ENCODE measurements at regions not wholly inside any gene's neighbourhood (a gene's known extent, or its start where the extent isn't known, plus 50 kb on each side); places are given as distances from the start of the nearest gene placed in this dataset.

DNA sequence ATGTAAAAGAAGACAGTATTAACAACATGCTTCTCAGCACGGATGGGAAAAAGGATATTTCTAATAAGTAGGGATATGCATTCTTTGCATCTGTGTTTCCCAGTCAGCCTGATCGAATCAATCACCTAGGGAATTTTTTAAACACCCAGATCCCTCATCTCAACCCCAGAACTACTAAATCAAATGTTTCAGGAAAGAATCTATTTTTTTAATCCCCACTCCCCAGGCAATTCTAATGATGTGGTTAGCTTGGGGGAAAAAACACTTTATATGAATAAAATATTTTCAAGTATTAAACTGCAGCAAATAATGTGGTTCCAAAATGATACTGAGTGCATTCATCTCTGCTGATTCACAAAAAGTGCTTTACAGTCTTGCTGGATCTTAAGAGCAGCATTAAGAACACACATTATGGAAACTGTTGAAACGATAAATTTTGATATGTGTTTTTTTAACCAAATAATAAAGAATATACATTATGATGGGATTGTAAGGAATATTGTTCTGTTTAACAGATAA, 68.7 kb upstream of the GUCY1A1 start (continued):
- TF ChIP-seq, protein P1, sequence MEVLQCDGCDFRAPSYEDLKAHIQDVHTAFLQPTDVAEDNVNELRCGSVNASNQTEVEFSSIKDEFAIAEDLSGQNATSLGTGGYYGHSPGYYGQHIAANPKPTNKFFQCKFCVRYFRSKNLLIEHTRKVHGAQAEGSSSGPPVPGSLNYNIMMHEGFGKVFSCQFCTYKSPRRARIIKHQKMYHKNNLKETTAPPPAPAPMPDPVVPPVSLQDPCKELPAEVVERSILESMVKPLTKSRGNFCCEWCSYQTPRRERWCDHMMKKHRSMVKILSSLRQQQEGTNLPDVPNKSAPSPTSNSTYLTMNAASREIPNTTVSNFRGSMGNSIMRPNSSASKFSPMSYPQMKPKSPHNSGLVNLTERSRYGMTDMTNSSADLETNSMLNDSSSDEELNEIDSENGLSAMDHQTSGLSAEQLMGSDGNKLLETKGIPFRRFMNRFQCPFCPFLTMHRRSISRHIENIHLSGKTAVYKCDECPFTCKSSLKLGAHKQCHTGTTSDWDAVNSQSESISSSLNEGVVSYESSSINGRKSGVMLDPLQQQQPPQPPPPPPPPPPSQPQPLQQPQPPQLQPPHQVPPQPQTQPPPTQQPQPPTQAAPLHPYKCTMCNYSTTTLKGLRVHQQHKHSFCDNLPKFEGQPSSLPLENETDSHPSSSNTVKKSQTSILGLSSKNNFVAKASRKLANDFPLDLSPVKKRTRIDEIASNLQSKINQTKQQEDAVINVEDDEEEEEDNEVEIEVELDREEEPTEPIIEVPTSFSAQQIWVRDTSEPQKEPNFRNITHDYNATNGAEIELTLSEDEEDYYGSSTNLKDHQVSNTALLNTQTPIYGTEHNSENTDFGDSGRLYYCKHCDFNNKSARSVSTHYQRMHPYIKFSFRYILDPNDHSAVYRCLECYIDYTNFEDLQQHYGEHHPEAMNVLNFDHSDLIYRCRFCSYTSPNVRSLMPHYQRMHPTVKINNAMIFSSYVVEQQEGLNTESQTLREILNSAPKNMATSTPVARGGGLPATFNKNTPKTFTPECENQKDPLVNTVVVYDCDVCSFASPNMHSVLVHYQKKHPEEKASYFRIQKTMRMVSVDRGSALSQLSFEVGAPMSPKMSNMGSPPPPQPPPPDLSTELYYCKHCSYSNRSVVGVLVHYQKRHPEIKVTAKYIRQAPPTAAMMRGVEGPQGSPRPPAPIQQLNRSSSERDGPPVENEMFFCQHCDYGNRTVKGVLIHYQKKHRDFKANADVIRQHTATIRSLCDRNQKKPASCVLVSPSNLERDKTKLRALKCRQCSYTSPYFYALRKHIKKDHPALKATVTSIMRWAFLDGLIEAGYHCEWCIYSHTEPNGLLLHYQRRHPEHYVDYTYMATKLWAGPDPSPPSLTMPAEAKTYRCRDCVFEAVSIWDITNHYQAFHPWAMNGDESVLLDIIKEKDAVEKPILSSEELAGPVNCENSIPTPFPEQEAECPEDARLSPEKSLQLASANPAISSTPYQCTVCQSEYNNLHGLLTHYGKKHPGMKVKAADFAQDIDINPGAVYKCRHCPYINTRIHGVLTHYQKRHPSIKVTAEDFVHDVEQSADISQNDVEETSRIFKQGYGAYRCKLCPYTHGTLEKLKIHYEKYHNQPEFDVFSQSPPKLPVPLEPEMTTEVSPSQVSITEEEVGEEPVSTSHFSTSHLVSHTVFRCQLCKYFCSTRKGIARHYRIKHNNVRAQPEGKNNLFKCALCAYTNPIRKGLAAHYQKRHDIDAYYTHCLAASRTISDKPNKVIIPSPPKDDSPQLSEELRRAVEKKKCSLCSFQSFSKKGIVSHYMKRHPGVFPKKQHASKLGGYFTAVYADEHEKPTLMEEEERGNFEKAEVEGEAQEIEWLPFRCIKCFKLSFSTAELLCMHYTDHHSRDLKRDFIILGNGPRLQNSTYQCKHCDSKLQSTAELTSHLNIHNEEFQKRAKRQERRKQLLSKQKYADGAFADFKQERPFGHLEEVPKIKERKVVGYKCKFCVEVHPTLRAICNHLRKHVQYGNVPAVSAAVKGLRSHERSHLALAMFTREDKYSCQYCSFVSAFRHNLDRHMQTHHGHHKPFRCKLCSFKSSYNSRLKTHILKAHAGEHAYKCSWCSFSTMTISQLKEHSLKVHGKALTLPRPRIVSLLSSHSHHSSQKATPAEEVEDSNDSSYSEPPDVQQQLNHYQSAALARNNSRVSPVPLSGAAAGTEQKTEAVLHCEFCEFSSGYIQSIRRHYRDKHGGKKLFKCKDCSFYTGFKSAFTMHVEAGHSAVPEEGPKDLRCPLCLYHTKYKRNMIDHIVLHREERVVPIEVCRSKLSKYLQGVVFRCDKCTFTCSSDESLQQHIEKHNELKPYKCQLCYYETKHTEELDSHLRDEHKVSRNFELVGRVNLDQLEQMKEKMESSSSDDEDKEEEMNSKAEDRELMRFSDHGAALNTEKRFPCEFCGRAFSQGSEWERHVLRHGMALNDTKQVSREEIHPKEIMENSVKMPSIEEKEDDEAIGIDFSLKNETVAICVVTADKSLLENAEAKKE (CRISPR knock-in tag; IDR thresholded peaks at IDR 0.05), result no peak
- no peak for TF ChIP-seq STAT1 (IDR thresholded peaks at IDR 0.05; ENCODE audit: unreplicated experiment)
- TF ChIP-seq EZH2phosphoT487 (IDR thresholded peaks at IDR 0.05; ENCODE audit: unreplicated experiment), result no peak
- TF ChIP-seq EZH2 (IDR thresholded peaks at IDR 0.05; ENCODE audit: low read depth, unreplicated experiment), result no peak
- TF ChIP-seq, protein P2, sequence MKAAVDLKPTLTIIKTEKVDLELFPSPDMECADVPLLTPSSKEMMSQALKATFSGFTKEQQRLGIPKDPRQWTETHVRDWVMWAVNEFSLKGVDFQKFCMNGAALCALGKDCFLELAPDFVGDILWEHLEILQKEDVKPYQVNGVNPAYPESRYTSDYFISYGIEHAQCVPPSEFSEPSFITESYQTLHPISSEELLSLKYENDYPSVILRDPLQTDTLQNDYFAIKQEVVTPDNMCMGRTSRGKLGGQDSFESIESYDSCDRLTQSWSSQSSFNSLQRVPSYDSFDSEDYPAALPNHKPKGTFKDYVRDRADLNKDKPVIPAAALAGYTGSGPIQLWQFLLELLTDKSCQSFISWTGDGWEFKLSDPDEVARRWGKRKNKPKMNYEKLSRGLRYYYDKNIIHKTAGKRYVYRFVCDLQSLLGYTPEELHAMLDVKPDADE (IDR thresholded peaks at IDR 0.05), result no peak
- TF ChIP-seq ZNF114 (CRISPR knock-in tag; IDR thresholded peaks at IDR 0.05), result no peak
- TF ChIP-seq, protein P3, sequence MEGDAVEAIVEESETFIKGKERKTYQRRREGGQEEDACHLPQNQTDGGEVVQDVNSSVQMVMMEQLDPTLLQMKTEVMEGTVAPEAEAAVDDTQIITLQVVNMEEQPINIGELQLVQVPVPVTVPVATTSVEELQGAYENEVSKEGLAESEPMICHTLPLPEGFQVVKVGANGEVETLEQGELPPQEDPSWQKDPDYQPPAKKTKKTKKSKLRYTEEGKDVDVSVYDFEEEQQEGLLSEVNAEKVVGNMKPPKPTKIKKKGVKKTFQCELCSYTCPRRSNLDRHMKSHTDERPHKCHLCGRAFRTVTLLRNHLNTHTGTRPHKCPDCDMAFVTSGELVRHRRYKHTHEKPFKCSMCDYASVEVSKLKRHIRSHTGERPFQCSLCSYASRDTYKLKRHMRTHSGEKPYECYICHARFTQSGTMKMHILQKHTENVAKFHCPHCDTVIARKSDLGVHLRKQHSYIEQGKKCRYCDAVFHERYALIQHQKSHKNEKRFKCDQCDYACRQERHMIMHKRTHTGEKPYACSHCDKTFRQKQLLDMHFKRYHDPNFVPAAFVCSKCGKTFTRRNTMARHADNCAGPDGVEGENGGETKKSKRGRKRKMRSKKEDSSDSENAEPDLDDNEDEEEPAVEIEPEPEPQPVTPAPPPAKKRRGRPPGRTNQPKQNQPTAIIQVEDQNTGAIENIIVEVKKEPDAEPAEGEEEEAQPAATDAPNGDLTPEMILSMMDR (conservative IDR thresholded peaks at IDR 0.05; ENCODE audit: low read depth in 2 of 2), result no peak
- no peak for TF ChIP-seq POLR2AphosphoS5 (IDR thresholded peaks at IDR 0.05; ENCODE audit: low read depth)
- TF ChIP-seq NANOG (IDR thresholded peaks at IDR 0.05; ENCODE audit: borderline replicate concordance), result no peak
- no peak for TF ChIP-seq JUNB (IDR thresholded peaks at IDR 0.05; ENCODE audit: unreplicated experiment)
- TF ChIP-seq CREB1 (CRISPR knock-in tag; IDR thresholded peaks at IDR 0.05; ENCODE audit: low read depth), result no peak

Data from GM23338 (cell line).